Activated gamma-delta T cell (primary cell): ENCODE measurements at regions not wholly inside any gene's neighbourhood (a gene's known extent, or its start where the extent isn't known, plus 50 kb on each side); places are given as distances from the start of the nearest gene placed in this dataset.

Experiments
- DNase-seq: peaks from one replicate; lab custom pipeline; 2025; lab: John Stamatoyannopoulos, UW

DNA sequence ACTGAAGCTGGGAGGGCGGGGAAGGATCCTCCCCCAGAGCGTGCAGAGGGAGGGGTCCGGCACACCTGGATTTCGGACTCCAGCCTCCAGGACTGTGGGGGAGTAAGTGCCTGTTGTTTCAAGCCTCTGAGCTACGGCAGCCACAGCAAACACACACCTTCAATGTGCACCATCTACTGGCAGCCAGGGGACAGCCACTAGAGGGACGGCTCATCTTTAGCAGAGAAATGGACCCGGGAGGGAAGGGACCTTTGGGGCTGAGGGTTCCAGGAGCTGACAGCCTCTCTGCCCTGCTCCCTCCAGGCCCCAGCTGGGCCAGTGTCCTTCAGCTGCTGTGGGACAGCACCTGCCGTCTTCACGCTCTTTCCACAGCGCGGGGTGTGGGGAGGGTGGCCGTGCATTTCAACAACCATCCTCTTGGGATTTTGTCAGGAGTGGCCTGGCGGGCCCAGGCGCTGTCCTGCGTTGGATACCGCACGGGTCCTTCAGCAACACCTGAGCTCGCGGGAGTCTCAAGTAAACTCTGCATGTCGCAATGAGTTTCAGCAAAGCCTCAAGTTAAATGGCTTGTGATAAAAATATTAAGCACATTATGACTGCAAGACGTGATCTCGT is 209.2 kb upstream of the C14orf180 start:
- no peak for DNase-seq

DNA sequence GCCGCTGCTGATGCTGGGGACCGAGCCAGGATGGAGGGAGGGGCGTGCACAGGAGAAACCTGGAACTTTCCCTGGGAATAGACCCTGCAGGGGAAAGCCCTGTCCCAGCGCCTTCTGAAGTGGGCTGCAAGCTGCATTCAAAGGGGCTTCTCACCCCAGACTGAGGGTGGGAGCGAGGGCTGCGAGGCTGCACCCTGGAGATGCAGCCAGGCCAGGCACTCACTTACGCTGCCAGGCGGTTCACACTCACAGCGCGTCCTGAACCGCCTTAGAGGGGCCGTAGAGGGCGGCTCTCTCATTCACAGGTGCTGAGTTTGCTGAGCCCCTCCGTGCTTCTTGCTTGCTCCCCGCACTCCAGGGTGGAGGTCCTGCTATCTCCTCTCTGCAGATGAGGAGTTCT is 208.5 kb upstream of the C14orf180 start:
- DNase-seq: no peak

DNA sequence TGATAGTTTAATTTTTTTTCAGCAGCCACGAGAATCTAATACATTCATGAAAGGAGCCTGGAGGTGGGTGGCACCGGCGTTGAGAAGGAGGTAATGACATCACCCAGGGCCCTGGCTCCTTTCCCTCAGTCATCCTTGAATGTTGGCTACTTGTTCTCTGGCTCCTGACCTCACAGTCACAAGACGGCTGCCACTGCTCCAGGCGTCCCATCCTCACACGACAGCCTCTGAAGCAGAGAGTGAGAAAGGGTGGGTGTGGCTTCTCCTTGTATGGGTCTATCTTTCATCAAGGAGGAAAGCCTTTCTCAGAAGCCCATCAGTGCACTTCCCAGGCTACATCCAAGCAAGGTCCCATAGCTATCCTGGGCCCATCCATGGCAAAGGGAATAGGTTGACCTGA is 207.6 kb upstream of the C14orf180 start:
- DNase-seq: no peak

DNA sequence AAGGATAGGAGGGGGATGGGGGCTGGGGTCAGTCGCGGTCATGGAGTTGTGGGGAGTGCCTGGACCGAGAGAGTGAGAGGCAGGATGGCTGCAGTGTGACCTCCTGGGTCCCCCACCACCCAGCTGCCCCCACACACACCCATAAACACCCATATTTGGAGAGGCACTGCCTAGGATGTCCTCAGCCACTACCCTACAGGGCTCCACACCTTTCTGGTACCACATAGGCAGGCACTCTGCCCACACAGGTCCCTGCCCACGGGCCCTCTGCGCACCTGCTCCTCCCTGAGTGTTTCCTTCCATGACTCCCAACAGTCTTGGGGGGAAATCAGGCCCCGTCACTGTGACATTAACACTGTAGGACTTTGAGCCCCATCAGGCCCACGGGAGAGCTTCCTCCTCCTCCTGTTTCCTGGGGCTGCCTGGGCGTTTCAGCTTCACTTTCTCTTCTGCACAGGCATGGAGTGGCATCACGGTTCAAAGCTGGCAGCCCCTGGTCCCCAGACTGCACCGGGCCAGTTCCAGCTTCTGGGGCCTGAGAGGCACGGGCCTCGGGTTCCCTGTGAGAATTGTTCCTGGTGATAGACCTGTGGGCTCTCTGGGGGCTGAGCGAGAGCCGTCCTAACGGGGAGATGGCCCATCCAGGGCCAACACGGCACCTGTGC is 207.0 kb upstream of the C14orf180 start:
- DNase-seq: no peak

DNA sequence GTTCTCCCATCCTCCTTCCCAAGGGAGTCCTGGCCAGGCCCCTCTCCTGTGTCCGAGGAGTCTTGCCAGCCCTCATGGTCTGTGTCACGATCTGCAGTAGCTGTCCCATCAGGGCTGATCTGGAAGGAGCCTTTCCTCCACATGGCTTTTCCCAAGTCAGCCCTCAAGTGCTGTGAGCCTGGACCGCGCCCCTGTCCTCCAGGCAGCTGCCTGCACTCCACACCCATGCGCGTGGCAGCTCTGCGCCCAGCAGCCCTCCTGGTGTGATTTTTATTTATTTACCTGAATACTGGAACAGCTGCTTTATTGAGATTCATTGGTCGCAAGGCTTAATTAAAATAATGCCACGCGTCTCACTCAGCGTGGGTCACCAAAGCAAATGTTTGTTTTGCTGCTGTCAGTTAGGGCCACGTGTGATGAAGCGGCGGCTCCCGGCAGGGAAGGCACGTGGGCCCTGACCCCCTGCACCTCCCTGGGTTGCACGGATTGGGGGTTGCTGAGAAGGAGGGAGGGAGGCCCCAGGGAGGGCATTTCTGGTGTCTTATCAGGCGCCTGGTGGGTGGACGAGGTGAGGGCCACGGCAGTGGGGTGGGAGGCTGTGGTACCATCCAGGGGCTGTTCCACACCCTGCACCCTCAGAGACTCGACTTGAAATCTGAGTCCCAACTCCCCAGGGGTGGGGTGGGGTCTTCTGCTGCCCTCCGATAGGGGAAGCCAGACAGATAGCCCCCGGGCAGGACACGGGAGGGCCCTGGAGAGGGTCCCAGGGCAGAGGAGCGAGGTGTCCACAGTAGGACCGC is 206.3 kb upstream of the C14orf180 start:
- no peak for DNase-seq

DNA sequence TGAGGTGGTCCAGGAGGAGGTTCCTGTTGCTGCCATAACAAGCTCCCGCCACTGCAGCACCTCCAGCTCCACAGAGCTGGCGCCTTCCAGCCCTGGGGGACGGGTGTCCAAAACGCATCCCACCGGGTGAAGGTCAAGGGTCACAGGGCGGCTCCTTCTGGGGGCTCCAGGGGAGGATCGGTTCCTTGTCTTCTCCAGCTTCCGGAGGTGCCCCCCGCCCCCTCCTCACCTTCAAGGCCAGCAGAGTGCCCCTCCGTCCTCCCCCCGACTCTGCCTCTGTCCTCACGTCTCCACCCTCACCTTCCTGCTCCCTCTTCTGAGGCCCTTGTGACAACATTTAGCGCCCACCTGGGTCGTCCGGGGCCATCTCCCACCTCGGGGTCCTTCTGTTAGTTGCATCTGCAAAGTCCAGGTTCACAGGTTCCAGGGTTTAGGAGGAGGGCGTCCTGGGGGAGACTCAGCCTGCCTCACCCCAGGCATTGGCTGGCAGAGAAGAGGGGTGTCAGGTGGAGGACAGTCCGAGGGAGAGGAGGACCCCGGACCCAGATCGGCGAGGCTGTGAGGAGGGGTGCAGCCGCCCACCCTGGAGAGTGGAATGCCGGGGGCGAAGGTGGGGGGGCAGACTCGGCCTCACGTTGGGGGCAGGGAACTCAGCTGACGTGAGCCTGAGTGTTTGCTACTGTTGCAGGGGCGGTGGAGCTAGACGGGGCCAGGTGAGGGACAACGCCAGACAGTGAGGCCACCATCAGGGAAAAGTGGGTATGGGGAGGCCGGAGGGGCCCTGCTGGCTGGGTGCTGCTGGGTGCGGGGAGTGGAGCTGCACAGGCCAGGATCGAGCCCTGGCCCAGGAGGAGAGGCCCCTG is 205.5 kb upstream of the C14orf180 start:
- no peak for DNase-seq

DNA sequence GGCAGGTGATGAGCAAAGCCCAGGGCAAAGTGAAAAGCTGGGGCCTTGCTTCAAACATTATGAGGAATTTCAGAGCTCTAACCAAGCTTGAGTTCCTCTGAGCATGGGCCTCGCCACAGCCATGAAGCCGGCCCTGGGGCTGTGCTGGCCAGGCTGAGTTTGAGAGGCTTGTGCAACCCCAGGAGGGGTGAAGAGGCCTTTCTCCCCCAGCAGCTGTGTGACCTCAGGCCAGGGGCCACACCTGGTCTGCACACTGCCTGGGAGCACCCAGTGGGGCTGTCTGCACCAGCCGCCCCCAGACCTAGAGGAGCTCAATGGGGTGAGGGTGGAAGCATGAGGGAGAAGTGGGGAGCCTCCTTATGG is 204.9 kb upstream of the C14orf180 start:
- DNase-seq: no peak

DNA sequence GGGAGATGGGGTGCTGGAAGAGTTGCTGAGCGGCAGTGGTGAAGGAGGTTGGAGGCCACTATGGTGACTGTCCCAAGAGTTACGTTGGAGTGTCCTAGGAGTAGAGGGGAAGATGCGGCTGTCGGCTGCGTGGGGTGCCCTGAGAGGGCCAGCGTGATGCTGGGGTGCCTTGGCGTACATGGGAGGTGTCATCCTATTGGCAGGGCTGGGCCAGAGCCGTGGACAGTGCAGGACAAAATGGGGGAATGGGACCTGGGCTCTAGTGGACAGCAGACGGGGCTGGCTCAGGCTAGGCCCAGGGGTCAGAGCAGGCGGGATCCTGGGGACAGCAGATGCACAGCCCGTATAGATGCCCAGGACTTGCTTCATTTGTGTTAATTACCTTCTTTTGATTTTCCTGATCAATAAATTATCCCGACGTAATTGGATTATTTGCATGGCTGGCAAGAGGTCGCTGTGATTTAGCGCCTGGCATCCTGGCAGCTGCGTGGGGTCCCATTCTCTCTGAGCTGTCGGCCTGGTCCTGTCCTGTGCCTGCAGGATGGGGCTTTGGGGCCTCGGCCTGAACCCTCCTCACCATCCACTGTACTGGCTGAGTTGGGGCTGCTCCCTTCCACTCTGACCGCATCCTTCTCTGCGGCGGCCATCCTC is 203.9 kb upstream of the C14orf180 start:
- DNase-seq: no peak

DNA sequence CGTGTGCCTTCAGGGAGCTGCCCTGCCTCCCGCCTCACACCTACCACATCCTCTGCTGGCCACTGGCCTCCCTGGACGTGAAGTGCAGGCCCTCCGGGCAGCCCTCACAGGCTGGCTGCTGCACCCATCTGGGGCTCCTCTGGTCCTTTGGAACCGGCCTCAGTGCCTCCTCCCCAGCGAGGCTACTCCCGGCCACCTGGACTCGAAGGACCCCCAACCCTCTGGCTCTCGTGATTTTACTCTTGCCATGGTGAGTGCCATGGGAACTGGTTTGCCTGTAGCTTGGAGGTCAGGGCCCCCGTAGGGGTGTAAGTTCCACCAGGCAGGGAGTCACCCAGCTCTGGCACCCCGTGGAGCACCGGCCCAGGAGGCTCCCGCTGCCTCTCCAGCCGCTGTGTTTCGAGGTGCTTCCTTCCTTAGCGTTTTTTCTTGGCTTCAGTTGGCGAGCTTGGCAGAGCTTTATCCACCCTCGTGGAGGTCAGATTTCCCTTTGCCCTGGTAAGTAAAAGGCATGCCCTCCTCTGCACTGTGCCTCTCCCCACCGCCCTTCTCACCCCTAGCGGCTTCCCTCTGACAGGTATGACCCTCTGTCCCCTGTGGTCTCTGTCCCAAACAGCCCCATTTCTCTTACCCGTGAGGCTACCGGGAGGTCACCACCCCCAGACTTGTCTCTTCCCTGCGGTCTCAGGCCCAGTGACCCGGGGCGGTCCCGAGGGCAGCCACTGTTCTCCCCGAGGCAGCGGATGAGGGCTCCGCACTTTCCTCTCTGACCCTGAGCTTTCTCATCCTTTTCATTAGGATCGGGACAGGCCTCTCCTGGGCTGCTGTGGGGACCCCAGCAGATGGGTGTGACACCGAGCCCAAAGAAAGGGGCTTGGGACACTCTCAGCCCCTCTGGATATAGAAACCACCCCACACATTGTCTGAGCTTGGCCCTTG is 203.1 kb upstream of the C14orf180 start:
- no peak for DNase-seq

DNA sequence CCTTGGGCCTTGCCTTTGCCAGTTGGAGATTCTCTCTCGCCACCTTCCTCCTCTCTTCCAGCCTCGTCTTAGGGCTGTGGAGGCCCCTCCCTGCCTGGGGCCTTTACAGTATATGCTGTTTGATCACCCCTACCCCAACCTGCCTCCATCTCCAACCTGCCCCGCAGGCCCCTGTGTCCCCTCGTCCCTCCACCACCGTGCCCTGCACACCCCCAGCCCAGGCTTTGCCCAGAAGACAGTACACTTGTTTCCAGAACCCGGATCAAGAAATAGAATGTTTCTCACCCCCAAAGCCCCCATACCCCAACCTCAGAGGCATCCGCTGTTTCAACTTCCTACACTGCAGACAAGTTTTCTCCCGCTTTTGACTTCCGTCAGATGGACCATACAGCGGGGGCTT is 202.3 kb upstream of the C14orf180 start:
- DNase-seq: no peak

DNA sequence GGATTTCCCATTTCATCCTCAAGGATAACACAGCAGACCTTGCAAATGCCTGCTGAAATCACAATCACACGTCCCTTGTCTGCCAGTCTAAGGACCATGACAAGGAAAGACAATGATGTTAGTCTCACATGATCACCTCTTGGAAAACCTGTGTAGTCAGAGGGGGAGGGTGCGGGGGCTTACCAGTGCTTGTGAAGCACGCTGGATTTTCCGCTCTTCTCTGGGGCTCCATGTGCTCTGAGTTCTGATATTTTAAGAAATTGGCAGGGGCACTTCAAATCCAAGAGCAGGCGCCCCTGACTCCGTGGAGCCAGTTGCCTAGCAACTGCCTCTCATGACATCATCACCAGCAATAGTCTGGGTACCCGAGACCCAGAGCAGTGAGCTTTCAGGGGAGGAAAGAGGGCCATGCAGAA is 200.9 kb upstream of the C14orf180 start:
- no peak for DNase-seq

DNA sequence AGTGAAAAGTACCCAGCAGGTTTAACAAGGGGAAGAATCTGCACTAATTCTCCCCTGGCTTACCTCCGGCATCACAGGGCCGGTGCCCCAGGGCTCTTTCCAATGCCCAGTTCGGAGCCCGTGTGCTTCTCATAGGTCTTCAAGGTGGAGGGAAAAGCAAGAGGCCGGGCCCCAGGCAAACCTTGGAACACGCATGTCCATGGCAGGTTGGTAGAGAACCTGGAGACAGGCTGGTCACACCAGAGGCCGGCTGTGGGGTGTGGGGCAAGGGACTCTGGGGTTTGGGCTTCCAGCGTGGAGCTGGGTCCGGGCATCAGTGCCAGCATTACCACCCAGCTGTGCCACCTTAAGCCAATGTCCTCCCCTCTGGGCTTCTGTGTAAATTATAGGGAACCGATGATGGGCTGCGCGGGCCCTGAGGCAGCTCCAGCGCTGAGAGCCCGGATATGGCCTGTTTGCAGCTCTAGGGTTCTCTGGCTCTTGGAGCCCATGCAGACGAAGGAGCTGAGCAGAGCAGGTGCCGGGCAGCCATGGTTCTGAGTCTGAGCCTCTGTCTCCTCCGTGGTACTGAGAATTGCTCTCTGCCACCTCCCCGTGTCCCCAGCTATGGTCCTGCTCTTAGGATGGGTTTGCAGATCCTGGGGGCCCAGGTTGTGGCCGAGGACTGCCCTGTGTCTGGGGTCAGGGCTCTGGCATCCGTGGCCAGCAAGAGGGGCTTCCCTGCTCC is 197.0 kb upstream of the C14orf180 start:
- DNase-seq: no peak

DNA sequence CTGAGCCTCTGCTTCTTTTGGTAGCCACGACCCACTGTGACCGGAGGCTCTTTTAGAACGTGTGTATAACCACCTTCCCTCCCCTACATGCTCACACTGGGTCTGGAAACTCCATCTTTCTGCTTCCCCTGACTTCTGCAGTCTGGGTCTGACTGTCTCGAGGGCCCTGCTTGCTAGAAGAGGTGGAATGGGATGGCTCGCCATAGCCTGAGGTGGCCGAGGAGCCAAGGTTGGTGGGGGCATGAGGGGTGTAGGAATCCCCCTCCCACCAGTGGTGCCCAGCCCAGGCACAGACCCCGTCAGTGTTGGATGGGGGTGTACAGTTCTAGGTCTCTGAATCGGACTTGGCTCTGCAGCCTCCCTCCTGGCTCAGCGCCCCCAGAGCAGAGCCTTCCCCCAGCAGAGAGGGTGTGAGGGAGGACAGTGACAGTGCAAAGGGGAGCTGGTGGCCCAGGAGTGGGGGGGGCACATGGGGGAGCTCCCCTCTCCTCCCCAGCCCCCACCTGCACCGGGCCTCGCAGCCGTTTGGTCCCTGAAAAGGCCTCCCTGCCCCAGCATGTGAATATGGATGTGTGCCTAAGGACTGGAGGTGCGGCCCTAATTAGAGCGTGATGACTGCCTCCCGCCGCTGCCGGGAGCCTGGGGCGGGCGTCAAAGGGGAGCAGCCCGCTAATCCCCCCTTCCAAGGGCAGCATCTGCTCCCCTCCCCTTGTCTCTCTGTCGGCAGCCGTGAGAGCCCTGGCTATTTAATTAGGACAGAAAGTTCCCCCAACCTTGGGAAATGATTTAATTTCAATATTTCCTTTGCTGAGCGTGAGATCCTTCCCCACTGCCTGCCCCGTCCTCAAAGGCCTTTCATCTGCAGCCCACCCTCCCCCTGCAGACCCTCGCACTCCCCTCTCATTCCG is 196.2 kb upstream of the C14orf180 start:
- DNase-seq: no peak

DNA sequence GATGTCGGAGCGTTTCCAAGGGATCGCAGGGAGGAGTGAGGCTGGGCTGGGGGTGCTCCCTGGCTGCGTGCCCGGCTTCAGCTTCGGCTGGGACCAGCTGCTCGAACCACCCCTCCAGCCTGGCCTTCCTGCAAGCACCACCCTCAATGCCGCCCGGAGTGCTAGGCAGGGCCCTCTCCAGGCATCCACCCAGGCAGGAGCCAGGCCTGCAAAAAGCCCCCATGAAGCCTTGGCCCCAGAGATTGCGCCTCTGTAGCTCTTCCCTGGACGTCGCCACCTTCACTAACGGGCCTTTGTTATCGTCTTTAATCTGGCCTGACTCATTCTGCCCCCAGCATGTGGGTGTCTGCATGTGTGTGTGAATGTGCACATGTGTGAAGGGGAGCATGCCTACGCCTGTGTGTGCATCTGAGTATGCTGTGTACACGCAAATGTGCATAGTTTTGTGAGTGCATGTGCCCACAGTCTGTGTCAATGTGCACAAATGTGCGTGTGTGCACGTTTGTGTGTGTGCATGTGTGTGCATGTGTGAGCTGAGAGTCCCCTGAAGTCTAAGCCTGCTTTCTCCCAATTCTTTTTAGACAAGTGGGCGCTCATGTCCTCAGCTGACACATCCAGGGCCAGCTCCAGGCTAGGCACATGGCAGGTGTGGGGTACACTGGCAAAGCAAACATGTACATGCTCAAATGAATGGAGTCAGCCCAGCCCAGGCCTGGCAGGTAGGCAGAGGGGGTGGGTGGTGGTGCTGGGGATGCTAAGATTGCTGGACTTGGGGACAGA is 195.4 kb upstream of the C14orf180 start:
- DNase-seq: no peak

DNA sequence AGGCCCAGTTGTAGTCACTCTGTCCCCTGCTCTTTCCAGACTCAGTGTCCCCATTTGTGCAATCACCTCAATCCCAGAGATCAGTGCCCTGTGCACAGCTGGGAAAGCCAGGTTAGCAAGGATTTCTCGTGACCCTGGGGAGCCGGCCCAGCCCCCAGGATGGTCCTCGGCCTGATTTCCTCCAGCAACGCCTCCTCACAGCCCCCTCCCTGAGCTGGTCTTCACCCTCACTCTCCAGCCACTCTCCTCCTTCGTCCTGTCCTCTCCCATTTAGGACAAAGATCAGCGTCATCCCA is 194.8 kb upstream of the C14orf180 start:
- no peak for DNase-seq

DNA sequence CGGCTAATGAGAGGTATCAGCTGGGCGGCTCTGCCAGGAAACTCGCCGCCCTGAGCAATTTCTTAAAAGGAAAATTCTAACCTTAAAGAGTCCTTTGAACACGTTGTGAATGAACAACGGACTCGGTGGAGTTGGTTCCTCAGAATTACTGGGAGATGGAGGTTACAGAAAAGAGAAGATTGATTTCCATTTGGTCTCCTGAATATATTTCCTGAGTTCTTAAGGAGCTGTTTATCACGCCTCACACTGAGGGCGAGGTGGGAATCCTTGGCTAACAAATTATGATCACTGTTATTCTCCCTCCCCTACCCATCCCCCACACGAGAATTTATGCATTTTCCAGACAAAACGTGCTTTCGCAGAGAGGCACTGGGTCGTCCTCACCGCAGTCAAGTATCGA is 194.5 kb upstream of the C14orf180 start:
- no peak for DNase-seq

DNA sequence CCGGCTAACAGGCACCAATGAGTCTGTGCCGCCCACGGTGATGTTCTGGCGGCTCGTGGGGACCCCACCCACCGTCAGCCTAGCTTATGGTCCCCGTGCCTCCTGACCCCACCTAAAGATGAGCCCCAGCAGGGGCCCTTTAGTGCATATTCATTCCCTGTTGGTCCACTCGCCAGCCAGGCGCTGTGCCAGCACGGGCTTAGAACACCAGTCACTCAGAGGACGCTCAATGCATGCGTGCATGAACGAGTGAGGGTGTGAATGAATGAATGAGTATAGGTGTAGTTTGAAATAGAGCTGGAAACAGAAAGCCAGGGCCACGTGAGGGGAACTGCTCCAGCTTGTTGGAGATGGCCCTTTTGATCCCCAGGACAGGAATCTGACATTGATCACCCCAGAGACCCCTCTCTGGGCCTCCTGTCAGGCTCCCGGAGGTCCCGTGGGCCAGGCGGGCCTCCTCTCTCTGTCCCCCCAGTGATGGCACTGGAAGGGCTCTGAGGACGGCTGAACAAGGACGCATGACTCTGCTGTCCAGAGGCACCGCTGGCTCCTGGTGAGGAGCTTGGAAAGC is 193.9 kb upstream of the C14orf180 start:
- no peak for DNase-seq
